ENCODE measurements at regions not wholly inside any gene's neighbourhood (a gene's known extent, or its start where the extent isn't known, plus 50 kb on each side); places are given as distances from the start of the nearest gene placed in this dataset.

DNA sequence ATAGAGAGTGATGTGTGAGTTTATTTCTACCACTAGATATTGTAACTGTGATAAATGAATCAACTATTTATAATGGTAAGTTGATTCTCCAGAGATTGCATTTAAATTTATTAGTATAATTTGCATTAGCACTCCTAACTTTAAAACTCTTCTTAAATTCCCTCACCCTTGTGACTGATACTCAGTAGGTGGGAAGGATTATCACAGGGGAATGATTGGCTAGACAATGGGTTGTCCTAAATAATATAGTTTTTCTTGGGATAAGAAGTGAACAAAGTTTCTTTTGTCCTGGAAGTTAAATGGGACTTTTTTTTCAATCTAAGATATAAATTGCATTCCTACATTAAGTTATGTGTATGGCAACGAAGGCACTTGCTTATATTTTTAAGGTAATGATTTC is 169.2 kb upstream of the PITX2 start:
- ATAC-seq (no peak), DNase-seq (no peak)
- Histone ChIP-seq H3K36me3 (replicated peaks in 1 of 2; ENCODE audit: insufficient read depth in 1 of 2, low read depth in 2 of 2) (no peaks in the 10 kb centered on the region), H3K4me3 (no peak overlapping the region), H3K9me3 (no peaks in the 10 kb centered on the region), H3K27me3 (peaks cover 0 to 3% of the 10 kb centered on the region in 2 donors), H3K27ac (no peak overlapping the region), H3K4me1 (no peaks in the 10 kb centered on the region)
- TF ChIP-seq, protein P1, sequence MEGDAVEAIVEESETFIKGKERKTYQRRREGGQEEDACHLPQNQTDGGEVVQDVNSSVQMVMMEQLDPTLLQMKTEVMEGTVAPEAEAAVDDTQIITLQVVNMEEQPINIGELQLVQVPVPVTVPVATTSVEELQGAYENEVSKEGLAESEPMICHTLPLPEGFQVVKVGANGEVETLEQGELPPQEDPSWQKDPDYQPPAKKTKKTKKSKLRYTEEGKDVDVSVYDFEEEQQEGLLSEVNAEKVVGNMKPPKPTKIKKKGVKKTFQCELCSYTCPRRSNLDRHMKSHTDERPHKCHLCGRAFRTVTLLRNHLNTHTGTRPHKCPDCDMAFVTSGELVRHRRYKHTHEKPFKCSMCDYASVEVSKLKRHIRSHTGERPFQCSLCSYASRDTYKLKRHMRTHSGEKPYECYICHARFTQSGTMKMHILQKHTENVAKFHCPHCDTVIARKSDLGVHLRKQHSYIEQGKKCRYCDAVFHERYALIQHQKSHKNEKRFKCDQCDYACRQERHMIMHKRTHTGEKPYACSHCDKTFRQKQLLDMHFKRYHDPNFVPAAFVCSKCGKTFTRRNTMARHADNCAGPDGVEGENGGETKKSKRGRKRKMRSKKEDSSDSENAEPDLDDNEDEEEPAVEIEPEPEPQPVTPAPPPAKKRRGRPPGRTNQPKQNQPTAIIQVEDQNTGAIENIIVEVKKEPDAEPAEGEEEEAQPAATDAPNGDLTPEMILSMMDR (IDR thresholded peaks at IDR 0.05), result no peak
- WGBS, 2 donors, result 33 to 62% methylated on average over 1 of the region's 1 CpG
- intact Hi-C loops (cut with DNase I), result no loop called here

GRCh38 chr4:110793381-110793801 is 170.5 kb upstream of the PITX2 start:
- TF ChIP-seq, protein P1 (IDR thresholded peaks at IDR 0.05), result no peak
- no peak for TF ChIP-seq POLR2A (IDR thresholded peaks at IDR 0.05)
- H3K36me3 ChIP-seq (replicated peaks in 1 of 2; ENCODE audit: insufficient read depth in 1 of 2, low read depth in 2 of 2), result no peaks in the 10 kb centered on the region
- no peaks in the 10 kb centered on the region for H3K9me3 ChIP-seq
- H3K4me1 ChIP-seq, result no peaks in the 10 kb centered on the region
- 52 to 60% methylated on average over 4 of the region's 4 CpGs for WGBS, 2 donors
- H3K4me3 ChIP-seq, result no peak overlapping the region
- intact Hi-C loops (cut with DNase I), result no loop called here
- DNase-seq, result no peak
- ATAC-seq, result no peak
- peaks cover 0 to 3% of the 10 kb centered on the region in 2 donors for H3K27me3 ChIP-seq
- H3K27ac ChIP-seq, result no peak overlapping the region

DNA sequence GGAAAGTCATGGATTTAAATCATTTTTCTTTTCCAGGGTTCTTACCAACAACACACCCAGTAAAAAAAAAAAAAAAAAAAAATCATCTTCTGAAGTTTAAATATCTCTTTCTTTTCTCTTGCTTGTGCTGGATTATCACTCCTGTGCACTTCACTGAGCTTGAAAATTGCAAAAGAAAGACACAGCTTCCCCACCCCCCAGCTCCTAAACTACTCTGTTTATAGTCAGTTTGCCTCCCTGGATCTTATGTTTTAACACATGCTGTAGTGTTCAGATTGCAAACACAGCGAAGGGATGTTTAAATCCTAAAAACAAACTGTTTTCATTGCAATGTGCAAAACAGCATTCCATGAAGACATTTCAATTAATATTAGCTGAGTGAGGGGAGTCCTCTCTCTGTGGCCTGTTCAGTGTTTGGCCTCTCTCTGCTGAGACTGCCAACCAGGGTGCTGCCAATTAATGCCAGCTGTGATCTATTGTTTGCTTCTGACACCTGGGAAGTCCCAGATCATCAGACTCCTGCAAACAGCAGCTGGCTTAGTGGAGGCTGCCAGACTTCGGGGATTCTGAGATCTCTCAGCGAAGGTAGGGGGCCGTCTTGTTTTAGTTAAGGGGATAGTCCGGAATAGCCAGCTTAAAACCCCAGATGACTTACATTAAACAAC is 171.1 kb upstream of the PITX2 start:
- Histone ChIP-seq H3K27ac (no peak overlapping the region), H3K36me3 (replicated peaks in 1 of 2; ENCODE audit: insufficient read depth in 1 of 2, low read depth in 2 of 2) (no peaks in the 10 kb centered on the region), H3K27me3 (peaks cover 0 to 3% of the 10 kb centered on the region in 2 donors), H3K9me3 (no peaks in the 10 kb centered on the region), H3K4me3 (no peak overlapping the region), H3K4me1 (no peaks in the 10 kb centered on the region)
- no peak for TF ChIP-seq POLR2A (IDR thresholded peaks at IDR 0.05)
- TF ChIP-seq, protein P1 (IDR thresholded peaks at IDR 0.05), result no peak
- DNase-seq, result no peak
- no peak for ATAC-seq
- 54 to 63% methylated on average over 5 of the region's 5 CpGs for WGBS, 2 donors
- intact Hi-C loops (cut with DNase I), result no loop called here

- intact Hi-C loops (cut with DNase I), result no loop called here
- Histone ChIP-seq H3K4me1 (no peaks in the 10 kb centered on the region), H3K4me3 (no peak overlapping the region), H3K27ac (no peak overlapping the region), H3K9me3 (no peaks in the 10 kb centered on the region), H3K27me3 (peaks cover 0 to 3% of the 10 kb centered on the region in 2 donors), H3K36me3 (replicated peaks in 1 of 2; ENCODE audit: insufficient read depth in 1 of 2, low read depth in 2 of 2) (no peaks in the 10 kb centered on the region)
- ATAC-seq, result no peak
- DNase-seq, result no peak
- no peak for TF ChIP-seq POLR2A (IDR thresholded peaks at IDR 0.05)
- TF ChIP-seq, protein P1 (IDR thresholded peaks at IDR 0.05), result no peak
- 79 to 81% methylated on average over 1 of the region's 1 CpG for WGBS, 2 donors
Measured at GRCh38 chr4:110795971-110796370, 173.1 kb upstream of the PITX2 start.

DNA sequence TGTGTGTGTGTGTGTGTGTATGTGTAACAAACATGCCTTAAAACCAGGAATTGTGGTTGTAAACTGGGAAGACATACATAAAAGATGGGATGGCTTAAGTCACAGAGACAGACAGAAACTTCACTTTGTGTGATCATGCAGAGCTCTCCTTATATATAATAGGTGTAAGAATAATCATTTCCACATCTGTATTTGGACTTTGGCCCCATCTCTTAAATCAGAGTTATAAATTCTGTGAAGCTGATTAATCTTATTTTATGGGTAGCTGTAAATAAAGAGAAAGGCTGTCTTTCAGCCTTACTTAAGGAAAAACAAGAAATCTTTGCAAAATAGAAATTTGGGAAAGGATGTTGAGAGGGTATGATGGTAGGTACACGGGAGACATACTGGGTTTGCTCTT is 174.6 kb upstream of the PITX2 start:
- no peak for DNase-seq
- intact Hi-C loops (cut with DNase I), result no loop called here
- TF ChIP-seq POLR2A (IDR thresholded peaks at IDR 0.05), result no peak
- TF ChIP-seq, protein P1 (IDR thresholded peaks at IDR 0.05), result no peak
- no peaks in the 10 kb centered on the region for H3K36me3 ChIP-seq (replicated peaks in 1 of 2; ENCODE audit: insufficient read depth in 1 of 2, low read depth in 2 of 2)
- H3K4me1 ChIP-seq, result no peaks in the 10 kb centered on the region
- WGBS, 2 donors, result 57 to 65% methylated on average over 1 of the region's 1 CpG
- H3K4me3 ChIP-seq, result no peak overlapping the region
- H3K27me3 ChIP-seq, result peaks cover 0 to 3% of the 10 kb centered on the region in 2 donors
- no peak overlapping the region for H3K27ac ChIP-seq
- no peaks in the 10 kb centered on the region for H3K9me3 ChIP-seq
- no peak for ATAC-seq
